Prostate gland (tissue), 2 donors: ENCODE measurements at regions not wholly inside any gene's neighbourhood (a gene's known extent, or its start where the extent isn't known, plus 50 kb on each side); places are given as distances from the start of the nearest gene placed in this dataset.

ENCODE experiments used
- POLR2A ChIP-seq: fragments of 450-650 bp; IDR thresholded peaks from one replicate; pipeline ENCODE4 v1.6.1; 2016; ENCODE audit warnings: antibody characterized with exemption, mild to moderate bottlenecking
- TF ChIP-seq, protein P1 (sequence below), 4 experiments: fragments of 200-600 bp in 2 of 4; fragments of 450-650 bp in 2 of 4; sonication (generic) in 2 of 4; IDR thresholded peaks; 1 replicate in 3 of 4; 2 replicates in 1 of 4; pipeline ENCODE4 v1.5.1; 2016 to 2019; ENCODE audit warnings: antibody characterized with exemption in 4 of 4, mild to moderate bottlenecking in 2 of 4, moderate library complexity in 2 of 4

DNA sequence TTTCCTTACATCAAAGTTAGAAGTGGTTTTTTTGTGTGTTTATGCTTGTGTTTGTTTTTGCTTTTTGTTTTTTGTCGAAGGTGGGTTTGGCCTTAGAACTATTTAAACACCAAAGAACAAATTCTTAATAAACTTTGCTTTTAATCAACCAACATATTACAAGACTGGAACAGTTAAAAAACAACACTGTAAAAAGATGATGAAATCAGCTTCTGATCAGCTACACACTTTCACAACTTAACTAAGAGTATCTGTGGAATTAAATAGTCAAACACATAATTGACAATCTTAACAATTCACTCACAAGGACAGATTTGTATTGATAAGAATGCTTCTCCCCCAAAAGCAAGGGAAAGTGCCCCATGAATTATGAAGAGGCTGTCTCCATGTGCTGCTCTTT, 58.8 kb downstream of the MRPL32 start:
- TF ChIP-seq, protein P1, sequence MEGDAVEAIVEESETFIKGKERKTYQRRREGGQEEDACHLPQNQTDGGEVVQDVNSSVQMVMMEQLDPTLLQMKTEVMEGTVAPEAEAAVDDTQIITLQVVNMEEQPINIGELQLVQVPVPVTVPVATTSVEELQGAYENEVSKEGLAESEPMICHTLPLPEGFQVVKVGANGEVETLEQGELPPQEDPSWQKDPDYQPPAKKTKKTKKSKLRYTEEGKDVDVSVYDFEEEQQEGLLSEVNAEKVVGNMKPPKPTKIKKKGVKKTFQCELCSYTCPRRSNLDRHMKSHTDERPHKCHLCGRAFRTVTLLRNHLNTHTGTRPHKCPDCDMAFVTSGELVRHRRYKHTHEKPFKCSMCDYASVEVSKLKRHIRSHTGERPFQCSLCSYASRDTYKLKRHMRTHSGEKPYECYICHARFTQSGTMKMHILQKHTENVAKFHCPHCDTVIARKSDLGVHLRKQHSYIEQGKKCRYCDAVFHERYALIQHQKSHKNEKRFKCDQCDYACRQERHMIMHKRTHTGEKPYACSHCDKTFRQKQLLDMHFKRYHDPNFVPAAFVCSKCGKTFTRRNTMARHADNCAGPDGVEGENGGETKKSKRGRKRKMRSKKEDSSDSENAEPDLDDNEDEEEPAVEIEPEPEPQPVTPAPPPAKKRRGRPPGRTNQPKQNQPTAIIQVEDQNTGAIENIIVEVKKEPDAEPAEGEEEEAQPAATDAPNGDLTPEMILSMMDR (IDR thresholded peaks at IDR 0.05) = no peak
- no peak for TF ChIP-seq POLR2A
